Uterus (tissue), 3 donors: ENCODE measurements at regions not wholly inside any gene's neighbourhood (a gene's known extent, or its start where the extent isn't known, plus 50 kb on each side); places are given as distances from the start of the nearest gene placed in this dataset.

Experiments used
- DNase-seq, 2 donors: peaks; one replicate each; pipeline ENCODE4 v3.0.0-alpha.2; 2019 to 2020
- H3K27ac ChIP-seq, 2 donors: fragments of 200-600 bp; sonication (generic); 1 replicate in 1 of 2; 2 replicates in 1 of 2; pipeline ENCODE4 v1.5.1; 2016 to 2018
- H3K27me3 ChIP-seq, 2 donors: fragments of 200-600 bp; sonication (generic); one replicate each; pipeline ENCODE4 v1.5.1; 2018 to 2019; ENCODE audit warnings: control low read depth in 1 of 2
- H3K36me3 ChIP-seq, 2 donors: fragments of 200-600 bp; sonication (generic); one replicate each; pipeline ENCODE4 v1.5.1; 2019; ENCODE audit warnings: control low read depth in 1 of 2
- H3K4me1 ChIP-seq, 2 donors: fragments of 200-600 bp; sonication (generic); one replicate each; pipeline ENCODE4 v1.5.1; 2018 to 2019; ENCODE audit warnings: control low read depth in 1 of 2
- H3K4me3 ChIP-seq, 2 donors: fragments of 200-600 bp; sonication (generic); 1 replicate in 1 of 2; 2 replicates in 1 of 2; pipeline ENCODE4 v1.5.1; 2018 to 2019; ENCODE audit warnings: mild to moderate bottlenecking in 1 of 2
- H3K9me3 ChIP-seq, 2 donors: fragments of 200-600 bp; sonication (generic); one replicate each; pipeline ENCODE4 v1.5.1; 2019; ENCODE audit warnings: control low read depth in 1 of 2
- CTCF ChIP-seq, 4 experiments: fragments of 200-600 bp in 2 of 4; fragments of 450-650 bp in 2 of 4; sonication (generic) in 2 of 4; IDR thresholded peaks; one replicate each; pipeline ENCODE4 v1.5.1; 2016 to 2019; ENCODE audit warnings: antibody characterized with exemption in 4 of 4, mild to moderate bottlenecking in 2 of 4, moderate library complexity in 1 of 4
- POLR2A ChIP-seq, 2 donors: fragments of 450-650 bp; IDR thresholded peaks; one replicate each; pipeline ENCODE4 v1.6.1; 2016; ENCODE audit warnings: antibody characterized with exemption in 2 of 2, mild to moderate bottlenecking in 1 of 2, moderate library complexity in 1 of 2
- intact Hi-C: fragments of 100-400 bp; cut with DNase I; formaldehyde crosslinking; loops from one replicate; pipeline ENCODE4 v1.15.1; 2023; ENCODE audit warnings: low total_unique reads
- donor health status: DM: yes; HTN: yes; CAD: no.

- TF ChIP-seq CTCF (IDR thresholded peaks at IDR 0.05) (no peak), POLR2A (IDR thresholded peaks at IDR 0.05) (no peak)
- intact Hi-C loops, result no loop called here
- Histone ChIP-seq H3K4me3 (no peak overlapping the region), H3K27me3 (no peaks in the 10 kb centered on the region), H3K36me3 (no peaks in the 10 kb centered on the region), H3K9me3 (no peaks in the 10 kb centered on the region), H3K27ac (no peak overlapping the region), H3K4me1 (no peaks in the 10 kb centered on the region)
- DNase-seq, result no peak
Measured at GRCh38 chr14:61997161-61997560, 234.9 kb downstream of the SNAPC1 start.

- no peak overlapping the region for H3K4me3 ChIP-seq
- no peaks in the 10 kb centered on the region for H3K9me3 ChIP-seq
- TF ChIP-seq POLR2A (IDR thresholded peaks at IDR 0.05), result no peak
- no peak for TF ChIP-seq CTCF (IDR thresholded peaks at IDR 0.05)
- H3K36me3 ChIP-seq, result no peaks in the 10 kb centered on the region
- no peak overlapping the region for H3K27ac ChIP-seq
- intact Hi-C loops, result no loop called here
- DNase-seq, result no peak
- no peaks in the 10 kb centered on the region for H3K27me3 ChIP-seq
- no peaks in the 10 kb centered on the region for H3K4me1 ChIP-seq
Measured at GRCh38 chr14:62001963-62002362, 239.7 kb downstream of the SNAPC1 start.

- TF ChIP-seq POLR2A (IDR thresholded peaks at IDR 0.05) (no peak), CTCF (IDR thresholded peaks at IDR 0.05) (no peak)
- H3K4me1 ChIP-seq, result no peaks in the 10 kb centered on the region
- H3K27me3 ChIP-seq, result no peaks in the 10 kb centered on the region
- no peaks in the 10 kb centered on the region for H3K9me3 ChIP-seq
- no peak overlapping the region for H3K27ac ChIP-seq
- H3K36me3 ChIP-seq, result no peaks in the 10 kb centered on the region
- DNase-seq, result no peak
- intact Hi-C loops, result no loop called here
- H3K4me3 ChIP-seq, result no peak overlapping the region
Measured at GRCh38 chr14:62002642-62003041, 240.4 kb downstream of the SNAPC1 start.

- Histone ChIP-seq H3K36me3 (no peaks in the 10 kb centered on the region), H3K27me3 (no peaks in the 10 kb centered on the region), H3K4me1 (no peaks in the 10 kb centered on the region), H3K9me3 (no peaks in the 10 kb centered on the region), H3K4me3 (no peak overlapping the region), H3K27ac (no peak overlapping the region)
- intact Hi-C loops, result no loop called here
- no peak for DNase-seq
- TF ChIP-seq CTCF (IDR thresholded peaks at IDR 0.05), result no peak
- TF ChIP-seq POLR2A (IDR thresholded peaks at IDR 0.05), result no peak
Measured at GRCh38 chr14:62003701-62004100, 241.5 kb downstream of the SNAPC1 start.

- no peaks in the 10 kb centered on the region for H3K27me3 ChIP-seq
- no peaks in the 10 kb centered on the region for H3K36me3 ChIP-seq
- intact Hi-C loops, result no loop called here
- no peak for DNase-seq
- no peaks in the 10 kb centered on the region for H3K9me3 ChIP-seq
- H3K4me3 ChIP-seq, result no peak overlapping the region
- no peaks in the 10 kb centered on the region for H3K4me1 ChIP-seq
- H3K27ac ChIP-seq, result no peak overlapping the region
- TF ChIP-seq CTCF (IDR thresholded peaks at IDR 0.05) (no peak), POLR2A (IDR thresholded peaks at IDR 0.05) (no peak)
Measured at GRCh38 chr14:62006116-62006731, 244.0 kb downstream of the SNAPC1 start.
